GM23248 (cell line): ENCODE measurements at regions not wholly inside any gene's neighbourhood (a gene's known extent, or its start where the extent isn't known, plus 50 kb on each side); places are given as distances from the start of the nearest gene placed in this dataset.
"Not testable (repeated sequence)": the region's sequence is repeated elsewhere in the genome, so short reads cannot be mapped to it uniquely, and the experiment has no call there.

Source experiments
- DNase-seq: peaks from one replicate; pipeline ENCODE4 v3.0.0-alpha.2; 2015
- H2AFZ ChIP-seq: fragments of 200-600 bp; sonication (generic); 2 replicates; pipeline ENCODE4 v1.6.1; 2016; ENCODE audit warnings: antibody characterized with exemption
- H3F3A ChIP-seq: fragments of 200-600 bp; sonication (generic); 2 replicates; pipeline ENCODE4 v1.6.1; 2016; ENCODE audit warnings: mild to moderate bottlenecking, antibody characterized with exemption, mixed run types; ENCODE audit not compliant: insufficient read depth
- H3K27ac ChIP-seq: fragments of 200-600 bp; sonication (generic); 2 replicates; pipeline ENCODE4 v1.5.1; 2016; ENCODE audit warnings: mild to moderate bottlenecking
- H3K27me3 ChIP-seq: fragments of 200-600 bp; sonication (generic); replicated peaks from 2 replicates; pipeline ENCODE4 v1.6.1; 2016; ENCODE audit warnings: mild to moderate bottlenecking; ENCODE audit not compliant: insufficient read depth
- H3K36me3 ChIP-seq: fragments of 200-600 bp; sonication (generic); 2 replicates; pipeline ENCODE4 v1.6.1; 2016; ENCODE audit warnings: low read depth, mild to moderate bottlenecking
- H3K4me1 ChIP-seq: fragments of 200-600 bp; sonication (generic); 2 replicates; pipeline ENCODE4 v1.6.1; 2016; ENCODE audit warnings: mild to moderate bottlenecking; ENCODE audit not compliant: insufficient read depth
- H3K4me2 ChIP-seq: fragments of 200-600 bp; sonication (generic); one replicate; pipeline ENCODE4 v1.6.1; 2016; ENCODE audit warnings: mild to moderate bottlenecking; ENCODE audit not compliant: unreplicated experiment
- H3K4me3 ChIP-seq: fragments of 200-600 bp; sonication (generic); 2 replicates; pipeline ENCODE4 v1.5.1; 2016; ENCODE audit warnings: mild to moderate bottlenecking
- H3K79me2 ChIP-seq: fragments of 200-600 bp; sonication (generic); 2 replicates; pipeline ENCODE4 v1.6.1; 2016; ENCODE audit warnings: mild to moderate bottlenecking; ENCODE audit not compliant: insufficient read depth
- H3K9ac ChIP-seq: fragments of 200-600 bp; sonication (generic); 2 replicates; pipeline ENCODE4 v1.6.1; 2016; ENCODE audit warnings: mild to moderate bottlenecking
- H3K9me2 ChIP-seq: fragments of 200-600 bp; sonication (generic); 2 replicates; pipeline ENCODE4 v1.6.1; 2016; ENCODE audit warnings: mixed run types, mild to moderate bottlenecking, moderate library complexity; ENCODE audit not compliant: insufficient read depth
- H3K9me3 ChIP-seq: fragments of 200-600 bp; sonication (generic); one replicate; pipeline ENCODE4 v1.6.1; 2017; ENCODE audit warnings: low read depth
- H4K20me1 ChIP-seq: fragments of 200-600 bp; sonication (generic); 2 replicates; pipeline ENCODE4 v1.6.0; 2016; ENCODE audit not compliant: insufficient read depth
- EZH2 ChIP-seq: fragments of 200-600 bp; sonication (generic); IDR thresholded peaks from 2 replicates; pipeline ENCODE4 v1.6.1; 2018; ENCODE audit warnings: antibody characterized with exemption, mild to moderate bottlenecking; ENCODE audit not compliant: insufficient read depth, poor library complexity, severe bottlenecking
- EZH2phosphoT487 ChIP-seq: fragments of 200-600 bp; sonication (generic); IDR thresholded peaks from 2 replicates; pipeline ENCODE4 v1.6.1; 2018; ENCODE audit warnings: antibody characterized with exemption, moderate library complexity, mild to moderate bottlenecking, low read depth; ENCODE audit not compliant: insufficient read depth
- WGBS, 2 experiments: methylation state at CpG; one replicate each; pipeline ENCODE4 v1.1.6; 2015 to 2017; ENCODE audit warnings: low lambda C conversion rate in 2 of 2, low coverage in 1 of 2; ENCODE audit errors: missing lambda C conversion rate in 2 of 2; 5-methylcytosine and 5-hydroxymethylcytosine counted together
- in situ Hi-C: fragments of 300-500 bp; cut with MboI; formaldehyde crosslinking; loops from 2 replicates; pipeline ENCODE4 v1.15.0; 2020

GRCh38 chr2:34519659-34520058 is 920.6 kb upstream of the FAM98A start:
- Histone ChIP-seq H2AFZ (no peak overlapping the region), H3K9ac (no peak overlapping the region), H3K4me2 (no peak overlapping the region), H3F3A (no peaks in the 10 kb centered on the region), H3K79me2 (no peaks in the 10 kb centered on the region), H3K36me3 (no peaks in the 10 kb centered on the region), H3K4me3 (no peak overlapping the region), H3K27ac (no peak overlapping the region), H3K4me1 (no peaks in the 10 kb centered on the region), H3K9me3 (no peaks in the 10 kb centered on the region), H3K27me3 (no peaks in the 10 kb centered on the region), H4K20me1 (no peaks in the 10 kb centered on the region), H3K9me2 (no peaks in the 10 kb centered on the region)
- TF ChIP-seq EZH2 (no peak), EZH2phosphoT487 (no peak)
- no peak for DNase-seq
- in situ Hi-C loops = no loop called here
- 10 to 13% methylated on average over 3 of the region's 3 CpGs for WGBS, 2 experiments

DNA sequence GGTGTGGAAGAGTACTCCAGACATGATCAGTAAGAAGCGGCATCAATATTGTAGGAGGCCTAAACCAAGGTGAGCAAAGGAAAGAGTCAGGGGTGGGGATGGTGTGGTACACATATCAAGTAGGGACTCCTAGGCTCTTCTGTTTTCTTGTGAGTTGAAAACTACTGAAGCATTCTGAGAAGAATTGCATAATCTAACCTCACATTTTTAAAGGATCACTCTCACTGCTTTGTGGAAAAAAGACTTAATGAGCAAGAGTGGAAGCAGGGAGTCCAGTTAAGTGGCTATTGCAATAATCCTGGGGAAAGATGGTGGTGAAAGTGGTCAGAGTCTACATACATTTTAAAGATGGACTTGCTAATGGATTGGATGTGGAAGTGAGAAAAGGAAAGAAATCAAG is 899.5 kb upstream of the FAM98A start:
- no peak for TF ChIP-seq EZH2phosphoT487
- no peak for TF ChIP-seq EZH2
- Histone ChIP-seq H3K27ac (no peak overlapping the region), H3K27me3 (no peaks in the 10 kb centered on the region), H4K20me1 (no peaks in the 10 kb centered on the region), H3K4me3 (no peak overlapping the region), H3F3A (no peaks in the 10 kb centered on the region), H3K4me2 (no peak overlapping the region), H3K9ac (no peak overlapping the region), H3K79me2 (no peaks in the 10 kb centered on the region), H3K36me3 (no peaks in the 10 kb centered on the region), H3K9me3 (no peaks in the 10 kb centered on the region), H2AFZ (no peak overlapping the region), H3K9me2 (no peaks in the 10 kb centered on the region), H3K4me1 (no peaks in the 10 kb centered on the region)
- no peak for DNase-seq
- in situ Hi-C loops = no loop called here
- WGBS, 2 experiments = 23 to 39% methylated on average over 1 of the region's 1 CpG

DNA sequence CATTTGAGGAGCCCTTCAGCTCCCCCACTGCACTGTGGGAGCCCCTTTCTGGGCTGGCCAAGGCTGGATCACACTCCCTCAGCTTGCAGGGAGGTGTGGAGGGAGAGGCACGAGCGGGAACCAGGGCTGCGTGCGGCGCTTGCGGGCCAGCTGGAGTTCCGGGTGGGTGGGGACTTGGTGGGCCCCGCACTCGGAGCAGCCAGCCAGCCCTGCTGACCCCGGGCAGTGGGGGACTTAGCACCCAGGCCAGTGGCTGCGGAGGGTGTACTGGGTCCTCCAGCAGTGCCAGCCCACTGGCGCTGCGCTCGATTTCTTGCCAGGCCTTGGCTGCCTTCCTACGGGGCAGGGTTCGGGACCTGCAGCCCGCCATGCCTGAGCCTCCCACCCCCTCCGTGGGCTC is 895.1 kb upstream of the FAM98A start:
- H3K27me3 ChIP-seq, H3K9ac ChIP-seq, H3K4me2 ChIP-seq, H3K9me3 ChIP-seq, H2AFZ ChIP-seq, H4K20me1 ChIP-seq, H3K4me1 ChIP-seq, H3K79me2 ChIP-seq, H3K4me3 ChIP-seq, H3K36me3 ChIP-seq, H3K9me2 ChIP-seq, in situ Hi-C loops, H3F3A ChIP-seq, H3K27ac ChIP-seq, DNase-seq: not testable (repeated sequence)
- 65 to 73% methylated on average over 8 to 14 of the region's 18 CpGs for WGBS, 2 experiments

- H4K20me1 ChIP-seq = no peaks in the 10 kb centered on the region
- 18 to 37% methylated on average over 3 of the region's 3 CpGs for WGBS, 2 experiments
- DNase-seq = no peak
- TF ChIP-seq EZH2phosphoT487 (no peak), EZH2 (no peak)
- in situ Hi-C loops = no loop called here
- no peaks in the 10 kb centered on the region for H3K79me2 ChIP-seq
- no peak overlapping the region for H2AFZ ChIP-seq
- H3K4me1 ChIP-seq = no peaks in the 10 kb centered on the region
- no peak overlapping the region for H3K9ac ChIP-seq
- no peak overlapping the region for H3K4me3 ChIP-seq
- H3K27me3 ChIP-seq = no peaks in the 10 kb centered on the region
- no peaks in the 10 kb centered on the region for H3K9me2 ChIP-seq
- no peak overlapping the region for H3K27ac ChIP-seq
- H3K36me3 ChIP-seq = no peaks in the 10 kb centered on the region
- no peaks in the 10 kb centered on the region for H3K9me3 ChIP-seq
- no peak overlapping the region for H3K4me2 ChIP-seq
- no peaks in the 10 kb centered on the region for H3F3A ChIP-seq
Observed at GRCh38 chr2:34492561-34493455, 893.7 kb upstream of the FAM98A start.

DNA sequence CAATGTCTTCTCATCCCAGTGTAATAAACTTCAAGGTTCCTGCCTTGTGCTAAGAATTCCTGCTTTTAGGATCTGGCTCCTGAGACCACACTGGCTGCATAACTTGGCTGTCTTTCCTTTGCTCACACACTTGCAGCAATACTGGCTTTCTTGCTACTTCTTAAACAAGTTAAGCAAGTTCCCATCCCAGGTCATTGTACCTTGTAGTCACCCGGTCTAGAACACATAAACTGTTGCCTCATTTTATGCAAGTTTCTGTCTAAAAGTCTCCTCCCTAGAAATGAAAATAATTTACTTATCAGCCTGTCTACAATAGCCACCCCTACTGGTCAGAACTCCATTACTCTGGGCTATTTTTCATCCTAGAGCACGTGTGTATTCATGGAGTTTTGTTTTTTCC is 887.9 kb upstream of the FAM98A start:
- no peak overlapping the region for H2AFZ ChIP-seq
- H3K4me2 ChIP-seq = no peak overlapping the region
- H3K79me2 ChIP-seq = no peaks in the 10 kb centered on the region
- no peaks in the 10 kb centered on the region for H3K9me2 ChIP-seq
- DNase-seq = no peak
- H4K20me1 ChIP-seq = no peaks in the 10 kb centered on the region
- in situ Hi-C loops = no loop called here
- H3K9ac ChIP-seq = no peak overlapping the region
- no peak overlapping the region for H3K4me3 ChIP-seq
- H3K9me3 ChIP-seq = no peaks in the 10 kb centered on the region
- H3K27me3 ChIP-seq = no peaks in the 10 kb centered on the region
- no peak overlapping the region for H3K27ac ChIP-seq
- H3K36me3 ChIP-seq = no peaks in the 10 kb centered on the region
- H3K4me1 ChIP-seq = no peaks in the 10 kb centered on the region
- TF ChIP-seq EZH2 (no peak), EZH2phosphoT487 (no peak)
- 34 to 35% methylated on average over 2 of the region's 2 CpGs for WGBS, 2 experiments
- H3F3A ChIP-seq = no peaks in the 10 kb centered on the region
